ENCODE measurements at regions not wholly inside any gene's neighbourhood (a gene's known extent, or its start where the extent isn't known, plus 50 kb on each side); places are given as distances from the start of the nearest gene placed in this dataset.

DNA sequence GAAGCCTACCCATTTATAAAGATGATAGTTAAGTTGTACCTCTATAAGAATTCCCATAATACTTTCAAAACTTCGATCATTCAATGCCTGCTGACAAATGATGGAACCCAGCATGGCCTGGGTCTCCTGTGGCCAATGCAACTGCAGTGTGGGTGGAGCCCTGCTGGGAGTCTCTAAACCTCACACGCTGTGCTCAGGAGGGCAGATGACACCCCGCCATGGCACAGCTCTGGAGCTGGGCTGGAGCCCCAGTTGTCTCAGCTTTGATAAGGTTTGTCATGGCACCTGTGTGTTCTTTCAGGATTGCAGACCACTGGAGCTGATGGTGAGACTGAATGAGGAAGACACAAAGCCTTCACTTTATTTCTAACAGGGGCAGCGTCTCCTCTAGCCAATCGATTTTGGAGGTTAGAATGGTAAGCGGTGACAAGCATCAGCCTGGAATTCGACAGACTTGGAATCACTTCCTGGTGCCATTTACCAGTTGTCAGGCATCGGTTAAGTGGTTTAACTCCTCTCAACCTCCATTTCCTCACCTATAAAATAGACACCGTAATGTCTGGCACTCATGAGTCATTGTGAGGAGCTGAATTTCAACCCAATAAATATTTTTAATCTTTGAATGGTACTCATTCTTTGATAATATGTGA, 383.6 kb upstream of the SALL3 start:
- no peaks in the 10 kb centered on the region for H3K4me1 ChIP-seq (ENCODE audit: control insufficient read depth in 5 of 5, insufficient read depth in 5 of 5, low read length in 5 of 5)
- H3K9me3 ChIP-seq (ENCODE audit: control insufficient read depth in 5 of 5, low read length in 5 of 5) = peaks cover 0 to 16% (median 3%) of the 10 kb centered on the region in 5 donors
- no peaks in the 10 kb centered on the region for H3K36me3 ChIP-seq (ENCODE audit: control insufficient read depth in 5 of 5, insufficient read depth in 5 of 5, low read length in 5 of 5)
- H3K27ac ChIP-seq (ENCODE audit: low read depth, low read length) = no peak overlapping the region
- H3K9ac ChIP-seq (ENCODE audit: low read length in 5 of 5) = no peak overlapping the region
- no peaks in the 10 kb centered on the region for H3K27me3 ChIP-seq (ENCODE audit: control insufficient read depth in 5 of 5, insufficient read depth in 4 of 5, low read length in 5 of 5)
- no peak overlapping the region for H3K4me3 ChIP-seq (ENCODE audit: low read depth in 1 of 5, low read length in 5 of 5)

DNA sequence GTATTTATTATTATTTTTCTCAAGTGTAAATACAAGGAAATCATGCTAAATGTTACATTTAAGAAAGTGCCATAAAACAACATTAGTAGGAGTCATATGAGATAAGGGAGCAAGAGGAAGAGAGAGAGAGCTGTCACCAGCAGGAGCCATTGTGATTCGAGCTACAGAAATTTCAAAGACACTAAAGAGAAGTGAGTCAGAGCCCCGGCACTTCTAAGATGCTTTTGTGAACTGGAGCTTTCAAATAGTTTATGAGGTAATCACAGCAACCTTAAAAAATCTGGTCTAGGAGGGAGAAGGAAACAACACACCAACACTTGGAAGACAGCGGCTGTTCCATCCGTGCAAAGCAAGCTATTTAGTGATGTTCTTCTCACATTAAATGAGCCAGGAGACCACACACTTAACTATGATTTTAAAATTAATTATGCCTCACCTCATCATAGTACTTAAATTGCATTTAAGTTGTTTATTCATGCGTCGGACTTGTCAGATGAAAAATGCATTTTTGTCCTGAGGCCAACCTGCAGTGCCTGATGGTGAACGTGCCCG, 382.7 kb upstream of the SALL3 start:
- H3K36me3 ChIP-seq (ENCODE audit: control insufficient read depth in 5 of 5, insufficient read depth in 5 of 5, low read length in 5 of 5) = no peaks in the 10 kb centered on the region
- no peak overlapping the region for H3K27ac ChIP-seq (ENCODE audit: low read depth, low read length)
- no peaks in the 10 kb centered on the region for H3K4me1 ChIP-seq (ENCODE audit: control insufficient read depth in 5 of 5, insufficient read depth in 5 of 5, low read length in 5 of 5)
- H3K9me3 ChIP-seq (ENCODE audit: control insufficient read depth in 5 of 5, low read length in 5 of 5) = peaks cover 0 to 16% (median 3%) of the 10 kb centered on the region in 5 donors
- no peak overlapping the region for H3K9ac ChIP-seq (ENCODE audit: low read length in 5 of 5)
- H3K27me3 ChIP-seq (ENCODE audit: control insufficient read depth in 5 of 5, insufficient read depth in 4 of 5, low read length in 5 of 5) = no peaks in the 10 kb centered on the region
- no peak overlapping the region for H3K4me3 ChIP-seq (ENCODE audit: low read depth in 1 of 5, low read length in 5 of 5)

- no peak overlapping the region for H3K27ac ChIP-seq (ENCODE audit: low read depth, low read length)
- no peaks in the 10 kb centered on the region for H3K9me3 ChIP-seq (ENCODE audit: control insufficient read depth in 5 of 5, low read length in 5 of 5)
- no peak overlapping the region for H3K9ac ChIP-seq (ENCODE audit: low read length in 5 of 5)
- no peak overlapping the region for H3K4me3 ChIP-seq (ENCODE audit: low read depth in 1 of 5, low read length in 5 of 5)
- peaks cover 0 to 4% (median 0%) of the 10 kb centered on the region in 5 donors for H3K27me3 ChIP-seq (ENCODE audit: control insufficient read depth in 5 of 5, insufficient read depth in 4 of 5, low read length in 5 of 5)
- H3K4me1 ChIP-seq (ENCODE audit: control insufficient read depth in 5 of 5, insufficient read depth in 5 of 5, low read length in 5 of 5) = no peaks in the 10 kb centered on the region
- H3K36me3 ChIP-seq (ENCODE audit: control insufficient read depth in 5 of 5, insufficient read depth in 5 of 5, low read length in 5 of 5) = no peaks in the 10 kb centered on the region
Observed at GRCh38 chr18:78601349-78601748, 378.3 kb upstream of the SALL3 start.

DNA sequence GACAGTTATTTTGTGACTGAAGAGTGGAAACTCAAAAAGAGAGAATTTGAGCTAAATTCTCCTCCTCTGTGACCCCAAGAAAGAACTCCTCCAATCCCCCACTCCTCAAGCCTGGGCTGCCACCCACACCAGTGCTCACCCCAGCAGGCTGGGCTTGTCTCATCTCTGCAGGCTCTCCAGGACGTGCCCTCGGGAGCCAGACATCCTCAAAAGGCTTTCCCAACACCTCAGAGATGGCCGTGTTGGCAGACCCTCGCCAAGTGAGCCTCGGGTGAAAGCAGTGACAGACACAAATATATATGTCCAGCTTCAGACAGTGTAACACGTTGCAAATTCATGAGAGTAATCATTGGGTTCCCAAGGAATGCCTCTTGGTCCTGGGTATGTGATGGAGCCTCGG, 377.7 kb upstream of the SALL3 start:
- no peak overlapping the region for H3K9ac ChIP-seq (ENCODE audit: low read length in 5 of 5)
- H3K4me3 ChIP-seq (ENCODE audit: low read depth in 1 of 5, low read length in 5 of 5) = no peak overlapping the region
- no peaks in the 10 kb centered on the region for H3K9me3 ChIP-seq (ENCODE audit: control insufficient read depth in 5 of 5, low read length in 5 of 5)
- H3K27ac ChIP-seq (ENCODE audit: low read depth, low read length) = no peak overlapping the region
- H3K27me3 ChIP-seq (ENCODE audit: control insufficient read depth in 5 of 5, insufficient read depth in 4 of 5, low read length in 5 of 5) = peaks cover 0 to 4% (median 0%) of the 10 kb centered on the region in 5 donors
- no peaks in the 10 kb centered on the region for H3K36me3 ChIP-seq (ENCODE audit: control insufficient read depth in 5 of 5, insufficient read depth in 5 of 5, low read length in 5 of 5)
- no peaks in the 10 kb centered on the region for H3K4me1 ChIP-seq (ENCODE audit: control insufficient read depth in 5 of 5, insufficient read depth in 5 of 5, low read length in 5 of 5)

GRCh38 chr18:78602430-78602829, 377.2 kb upstream of the SALL3 start:
- Histone ChIP-seq H3K4me1 (ENCODE audit: control insufficient read depth in 5 of 5, insufficient read depth in 5 of 5, low read length in 5 of 5) (no peaks in the 10 kb centered on the region), H3K9ac (ENCODE audit: low read length in 5 of 5) (no peak overlapping the region), H3K4me3 (ENCODE audit: low read depth in 1 of 5, low read length in 5 of 5) (no peak overlapping the region)

GRCh38 chr18:78603102-78603983, 376.3 kb upstream of the SALL3 start:
- H3K9ac ChIP-seq (ENCODE audit: low read length in 5 of 5) = no peak overlapping the region
- H3K36me3 ChIP-seq (ENCODE audit: control insufficient read depth in 5 of 5, insufficient read depth in 5 of 5, low read length in 5 of 5) = no peaks in the 10 kb centered on the region

More at GRCh38 chr18:78602430-78602829, 377.2 kb upstream of the SALL3 start:
- Histone ChIP-seq H3K27ac (ENCODE audit: low read depth, low read length) (no peak overlapping the region), H3K36me3 (ENCODE audit: control insufficient read depth in 5 of 5, insufficient read depth in 5 of 5, low read length in 5 of 5) (no peaks in the 10 kb centered on the region), H3K27me3 (ENCODE audit: control insufficient read depth in 5 of 5, insufficient read depth in 4 of 5, low read length in 5 of 5) (peaks cover 0 to 4% (median 0%) of the 10 kb centered on the region in 5 donors), H3K9me3 (ENCODE audit: control insufficient read depth in 5 of 5, low read length in 5 of 5) (no peaks in the 10 kb centered on the region)

DNA sequence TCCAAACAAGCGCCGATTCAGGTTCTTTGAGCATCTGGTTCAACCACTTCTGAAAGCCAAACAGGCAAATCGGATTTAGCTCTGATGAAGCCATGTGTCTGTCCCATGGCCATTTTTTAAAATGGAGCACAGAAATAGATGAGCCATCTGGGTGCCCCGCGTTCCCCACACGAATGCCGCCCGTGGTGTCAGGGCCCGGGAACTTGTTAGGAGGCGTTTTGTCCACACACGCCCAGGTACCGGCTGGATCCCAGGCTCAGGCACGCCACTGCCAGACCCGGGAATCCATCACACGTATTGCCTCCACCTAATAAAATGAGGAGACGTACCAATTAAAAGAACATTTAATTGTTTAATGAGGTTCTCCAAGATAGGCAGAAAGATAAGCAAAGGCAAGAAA, 374.4 kb upstream of the SALL3 start:
- Histone ChIP-seq H3K27me3 (ENCODE audit: control insufficient read depth in 5 of 5, insufficient read depth in 4 of 5, low read length in 5 of 5) (peaks cover 0 to 6% (median under 1%) of the 10 kb centered on the region in 5 donors), H3K4me3 (ENCODE audit: low read depth in 1 of 5, low read length in 5 of 5) (no peak overlapping the region), H3K27ac (ENCODE audit: low read depth, low read length) (no peak overlapping the region), H3K9me3 (ENCODE audit: control insufficient read depth in 5 of 5, low read length in 5 of 5) (no peaks in the 10 kb centered on the region), H3K4me1 (ENCODE audit: control insufficient read depth in 5 of 5, insufficient read depth in 5 of 5, low read length in 5 of 5) (no peaks in the 10 kb centered on the region), H3K9ac (ENCODE audit: low read length in 5 of 5) (no peak overlapping the region), H3K36me3 (ENCODE audit: control insufficient read depth in 5 of 5, insufficient read depth in 5 of 5, low read length in 5 of 5) (no peaks in the 10 kb centered on the region)

More at GRCh38 chr18:78603102-78603983, 376.3 kb upstream of the SALL3 start:
- H3K27ac ChIP-seq (ENCODE audit: low read depth, low read length) = no peak overlapping the region
- H3K9me3 ChIP-seq (ENCODE audit: control insufficient read depth in 5 of 5, low read length in 5 of 5) = no peaks in the 10 kb centered on the region
- no peaks in the 10 kb centered on the region for H3K4me1 ChIP-seq (ENCODE audit: control insufficient read depth in 5 of 5, insufficient read depth in 5 of 5, low read length in 5 of 5)
- no peak overlapping the region for H3K4me3 ChIP-seq (ENCODE audit: low read depth in 1 of 5, low read length in 5 of 5)
- H3K27me3 ChIP-seq (ENCODE audit: control insufficient read depth in 5 of 5, insufficient read depth in 4 of 5, low read length in 5 of 5) = peaks cover 0 to 6% (median 0%) of the 10 kb centered on the region in 5 donors

DNA sequence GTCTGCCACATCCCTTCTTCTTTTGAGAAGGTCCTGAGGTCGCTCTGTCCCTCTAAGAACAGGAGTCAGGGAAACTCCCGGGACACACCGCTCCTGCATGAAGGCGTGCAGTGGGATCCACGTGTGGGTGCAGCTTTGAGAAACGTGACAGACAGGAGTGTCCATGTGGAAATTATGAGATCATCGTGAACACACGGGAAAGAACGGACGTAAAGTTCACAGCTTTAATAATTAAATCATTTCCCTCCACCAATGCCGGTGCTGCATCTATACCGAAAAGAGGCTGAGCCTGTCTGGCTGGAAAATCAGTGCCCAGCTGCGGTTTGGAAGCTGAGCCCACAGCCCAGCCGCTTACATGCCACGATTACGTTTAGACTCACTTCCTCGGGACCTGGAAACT, 372.4 kb upstream of the SALL3 start:
- Histone ChIP-seq H3K27me3 (ENCODE audit: control insufficient read depth in 5 of 5, insufficient read depth in 4 of 5, low read length in 5 of 5) (peaks cover 0 to 11% (median 3%) of the 10 kb centered on the region in 5 donors), H3K36me3 (ENCODE audit: control insufficient read depth in 5 of 5, insufficient read depth in 5 of 5, low read length in 5 of 5) (no peaks in the 10 kb centered on the region), H3K9me3 (ENCODE audit: control insufficient read depth in 5 of 5, low read length in 5 of 5) (no peaks in the 10 kb centered on the region), H3K4me3 (ENCODE audit: low read depth in 1 of 5, low read length in 5 of 5) (no peak overlapping the region), H3K4me1 (ENCODE audit: control insufficient read depth in 5 of 5, insufficient read depth in 5 of 5, low read length in 5 of 5) (no peaks in the 10 kb centered on the region), H3K27ac (ENCODE audit: low read depth, low read length) (no peak overlapping the region), H3K9ac (ENCODE audit: low read length in 5 of 5) (no peak overlapping the region)

GRCh38 chr18:78607784-78608183, 371.8 kb upstream of the SALL3 start:
- Histone ChIP-seq H3K27ac (ENCODE audit: low read depth, low read length) (no peak overlapping the region), H3K9me3 (ENCODE audit: control insufficient read depth in 5 of 5, low read length in 5 of 5) (no peaks in the 10 kb centered on the region)

GRCh38 chr18:78610179-78610578, 369.4 kb upstream of the SALL3 start:
- no peak overlapping the region for H3K4me3 ChIP-seq (ENCODE audit: low read depth in 1 of 5, low read length in 5 of 5)
- H3K4me1 ChIP-seq (ENCODE audit: control insufficient read depth in 5 of 5, insufficient read depth in 5 of 5, low read length in 5 of 5) = no peaks in the 10 kb centered on the region
- H3K9me3 ChIP-seq (ENCODE audit: control insufficient read depth in 5 of 5, low read length in 5 of 5) = peaks cover 0 to 3% (median 0%) of the 10 kb centered on the region in 5 donors
- H3K27me3 ChIP-seq (ENCODE audit: control insufficient read depth in 5 of 5, insufficient read depth in 4 of 5, low read length in 5 of 5) = peaks cover 0 to 13% (median 3%) of the 10 kb centered on the region in 5 donors
- no peak overlapping the region for H3K9ac ChIP-seq (ENCODE audit: low read length in 5 of 5)
- no peaks in the 10 kb centered on the region for H3K36me3 ChIP-seq (ENCODE audit: control insufficient read depth in 5 of 5, insufficient read depth in 5 of 5, low read length in 5 of 5)
- H3K27ac ChIP-seq (ENCODE audit: low read depth, low read length) = no peak overlapping the region

More at GRCh38 chr18:78607784-78608183, 371.8 kb upstream of the SALL3 start:
- Histone ChIP-seq H3K4me3 (ENCODE audit: low read depth in 1 of 5, low read length in 5 of 5) (no peak overlapping the region), H3K27me3 (ENCODE audit: control insufficient read depth in 5 of 5, insufficient read depth in 4 of 5, low read length in 5 of 5) (peaks cover 0 to 13% (median 3%) of the 10 kb centered on the region in 5 donors), H3K9ac (ENCODE audit: low read length in 5 of 5) (no peak overlapping the region), H3K36me3 (ENCODE audit: control insufficient read depth in 5 of 5, insufficient read depth in 5 of 5, low read length in 5 of 5) (no peaks in the 10 kb centered on the region), H3K4me1 (ENCODE audit: control insufficient read depth in 5 of 5, insufficient read depth in 5 of 5, low read length in 5 of 5) (no peaks in the 10 kb centered on the region)
